ENCODE measurements at regions not wholly inside any gene's neighbourhood (a gene's known extent, or its start where the extent isn't known, plus 50 kb on each side); places are given as distances from the start of the nearest gene placed in this dataset.

- TF ChIP-seq, protein P1, sequence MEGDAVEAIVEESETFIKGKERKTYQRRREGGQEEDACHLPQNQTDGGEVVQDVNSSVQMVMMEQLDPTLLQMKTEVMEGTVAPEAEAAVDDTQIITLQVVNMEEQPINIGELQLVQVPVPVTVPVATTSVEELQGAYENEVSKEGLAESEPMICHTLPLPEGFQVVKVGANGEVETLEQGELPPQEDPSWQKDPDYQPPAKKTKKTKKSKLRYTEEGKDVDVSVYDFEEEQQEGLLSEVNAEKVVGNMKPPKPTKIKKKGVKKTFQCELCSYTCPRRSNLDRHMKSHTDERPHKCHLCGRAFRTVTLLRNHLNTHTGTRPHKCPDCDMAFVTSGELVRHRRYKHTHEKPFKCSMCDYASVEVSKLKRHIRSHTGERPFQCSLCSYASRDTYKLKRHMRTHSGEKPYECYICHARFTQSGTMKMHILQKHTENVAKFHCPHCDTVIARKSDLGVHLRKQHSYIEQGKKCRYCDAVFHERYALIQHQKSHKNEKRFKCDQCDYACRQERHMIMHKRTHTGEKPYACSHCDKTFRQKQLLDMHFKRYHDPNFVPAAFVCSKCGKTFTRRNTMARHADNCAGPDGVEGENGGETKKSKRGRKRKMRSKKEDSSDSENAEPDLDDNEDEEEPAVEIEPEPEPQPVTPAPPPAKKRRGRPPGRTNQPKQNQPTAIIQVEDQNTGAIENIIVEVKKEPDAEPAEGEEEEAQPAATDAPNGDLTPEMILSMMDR (IDR thresholded peaks at IDR 0.05) = no peak
- TF ChIP-seq POLR2A (IDR thresholded peaks at IDR 0.05) (no peak), POLR2AphosphoS5 (IDR thresholded peaks at IDR 0.05) (peak; percentile 23), EP300 (IDR thresholded peaks at IDR 0.05) (no peak)
These were observed 83.3 kb upstream of the DNAJC1 start for GRCh38 chr10:22086730-22087401.
